B cell (primary cell): ENCODE measurements at regions not wholly inside any gene's neighbourhood (a gene's known extent, or its start where the extent isn't known, plus 50 kb on each side); places are given as distances from the start of the nearest gene placed in this dataset.
"Not testable (repeated sequence)": the region's sequence is repeated elsewhere in the genome, so short reads cannot be mapped to it uniquely, and the experiment has no call there.

ENCODE experiments used
- ATAC-seq: fragments of 200-7000 bp; cut with Tn5 transposase; one replicate; pipeline ENCODE4 v1.10.0; 2021; ENCODE audit warnings: low read depth, mild to moderate bottlenecking, moderate number of reproducible peaks, moderate library complexity
- CTCF ChIA-PET: fragments of 350-600 bp; sonication (Branson Sonifier 250); formaldehyde crosslinking; loops from one replicate; lab custom pipeline; 2021; ENCODE audit warnings: antibody characterized with exemption, inconsistent platforms; lab: Charles Lee
- POLR2A ChIA-PET: fragments of 350-600 bp; sonication (Branson Sonifier 250); formaldehyde crosslinking; loops from one replicate; lab custom pipeline; 2021; ENCODE audit warnings: antibody characterized with exemption; lab: Charles Lee
- DNase-seq: peaks from one replicate; pipeline ENCODE4 v3.0.0; 2013
- H2AFZ ChIP-seq: 2 replicates; pipeline ENCODE4 v1.6.1; 2012; ENCODE audit warnings: mild to moderate bottlenecking, low read depth, low read length; ENCODE audit not compliant: insufficient read depth, poor library complexity, severe bottlenecking
- H3K27ac ChIP-seq, 2 donors: 1 replicate in 1 of 2; 2 replicates in 1 of 2; pipeline ENCODE4 v1.5.1; 2012 to 2013; ENCODE audit warnings: low read length in 2 of 2, mild to moderate bottlenecking in 2 of 2, moderate library complexity in 1 of 2
- H3K27me3 ChIP-seq, 4 experiments: fragments of 200-600 bp in 1 of 4; sonication (generic) in 1 of 4; replicated peaks in 1 of 4; 1 replicate in 2 of 4; 2 replicates in 2 of 4; pipeline versions ENCODE4 v1.6.1 to v1.7.0; 2013 to 2016; ENCODE audit warnings: low read length in 3 of 4, mild to moderate bottlenecking in 2 of 4, mixed read lengths in 1 of 4, moderate library complexity in 1 of 4; ENCODE audit not compliant: insufficient read depth in 4 of 4, control insufficient read depth in 3 of 4; ENCODE audit errors: control extremely low read depth in 1 of 4
- H3K36me3 ChIP-seq, 2 experiments: replicated peaks in 1 of 2; 1 replicate in 1 of 2; 2 replicates in 1 of 2; pipeline versions ENCODE4 v1.6.1 to v1.7.1; 2013; ENCODE audit warnings: low read length in 1 of 2; ENCODE audit not compliant: insufficient read depth in 2 of 2, control insufficient read depth in 1 of 2; ENCODE audit errors: control extremely low read depth in 1 of 2, extremely low read depth in 1 of 2
- H3K4me1 ChIP-seq, 2 donors: fragments of 200-600 bp in 1 of 2; sonication (generic) in 1 of 2; 1 replicate in 1 of 2; 2 replicates in 1 of 2; pipeline versions ENCODE4 v1.5.1 to v1.6.1; 2013 to 2017; ENCODE audit warnings: low read length in 2 of 2; ENCODE audit not compliant: control insufficient read depth in 2 of 2, insufficient read depth in 2 of 2
- H3K4me2 ChIP-seq: replicated peaks from 2 replicates; pipeline ENCODE3; 2012; ENCODE audit warnings: mild to moderate bottlenecking, low read depth, low read length; ENCODE audit not compliant: poor library complexity, severe bottlenecking
- H3K4me3 ChIP-seq, 5 experiments: fragments of 200-600 bp in 1 of 5; sonication (generic) in 1 of 5; 1 replicate in 3 of 5; 2 replicates in 2 of 5; pipeline versions ENCODE4 v1.5.1 to v1.7.0; 2011 to 2016; ENCODE audit warnings: low read length in 4 of 5, mild to moderate bottlenecking in 4 of 5, low read depth in 2 of 5, control low read depth in 1 of 5, moderate library complexity in 1 of 5; ENCODE audit not compliant: insufficient read depth in 1 of 5; ENCODE audit errors: control extremely low read depth in 1 of 5, extremely low read depth in 1 of 5
- H3K79me2 ChIP-seq: fragments of 200-600 bp; sonication (generic); one replicate; pipeline ENCODE4 v1.6.0; 2016; ENCODE audit warnings: low read length; ENCODE audit not compliant: control insufficient read depth, insufficient read depth
- H3K9ac ChIP-seq: fragments of 200-600 bp; sonication (generic); 2 replicates; pipeline ENCODE4 v1.6.1; 2017; ENCODE audit warnings: mild to moderate bottlenecking, low read length, moderate library complexity
- H3K9me3 ChIP-seq, 3 donors: one replicate each; pipeline versions ENCODE4 v1.6.1 to v1.7.1; 2013; ENCODE audit warnings: low read length in 2 of 3; ENCODE audit not compliant: control insufficient read depth in 2 of 3, insufficient read depth in 1 of 3; ENCODE audit errors: control extremely low read depth in 1 of 3
- H4K20me1 ChIP-seq: 2 replicates; pipeline ENCODE4 v1.6.0; 2012; ENCODE audit warnings: mild to moderate bottlenecking, low read length; ENCODE audit not compliant: insufficient read depth, control insufficient read depth, poor library complexity, severe bottlenecking
- H3K27ac Mint-ChIP-seq: one replicate; pipeline ENCODE4 v1.8.0; 2021; ENCODE audit warnings: mixed read lengths
- H3K27me3 Mint-ChIP-seq: one replicate; pipeline ENCODE4 v1.8.0; 2021; ENCODE audit warnings: mixed read lengths
- H3K4me1 Mint-ChIP-seq: one replicate; pipeline ENCODE4 v1.8.0; 2021; ENCODE audit warnings: mixed read lengths
- H3K4me3 Mint-ChIP-seq: one replicate; pipeline ENCODE4 v1.8.0; 2021; ENCODE audit warnings: mixed read lengths
- H3K9me3 Mint-ChIP-seq: one replicate; pipeline ENCODE4 v1.8.0; 2022; ENCODE audit warnings: mixed read lengths; ENCODE audit not compliant: insufficient read depth
- EZH2 ChIP-seq: IDR thresholded peaks from 2 replicates; pipeline ENCODE4 v1.6.1; 2012; ENCODE audit warnings: borderline replicate concordance, low read depth, mild to moderate bottlenecking, moderate library complexity, low read length; ENCODE audit not compliant: insufficient read depth, poor library complexity, severe bottlenecking
- WGBS: methylation state at CpG from one replicate; pipeline ENCODE4 v1.1.5; 2013; ENCODE audit warnings: missing lambda C conversion rate; ENCODE audit not compliant: insufficient coverage; 5-methylcytosine and 5-hydroxymethylcytosine counted together
- intact Hi-C: fragments of 100-400 bp; cut with micrococcal nuclease; formaldehyde crosslinking; loops from one replicate; pipeline ENCODE4 v1.10.0; 2022
- TF ChIP-seq, protein P1 (sequence below): fragments of 200-600 bp; IDR thresholded peaks from one replicate; pipeline ENCODE4 v1.8.0; 2022; ENCODE audit warnings: antibody characterized with exemption, mild to moderate bottlenecking

DNA sequence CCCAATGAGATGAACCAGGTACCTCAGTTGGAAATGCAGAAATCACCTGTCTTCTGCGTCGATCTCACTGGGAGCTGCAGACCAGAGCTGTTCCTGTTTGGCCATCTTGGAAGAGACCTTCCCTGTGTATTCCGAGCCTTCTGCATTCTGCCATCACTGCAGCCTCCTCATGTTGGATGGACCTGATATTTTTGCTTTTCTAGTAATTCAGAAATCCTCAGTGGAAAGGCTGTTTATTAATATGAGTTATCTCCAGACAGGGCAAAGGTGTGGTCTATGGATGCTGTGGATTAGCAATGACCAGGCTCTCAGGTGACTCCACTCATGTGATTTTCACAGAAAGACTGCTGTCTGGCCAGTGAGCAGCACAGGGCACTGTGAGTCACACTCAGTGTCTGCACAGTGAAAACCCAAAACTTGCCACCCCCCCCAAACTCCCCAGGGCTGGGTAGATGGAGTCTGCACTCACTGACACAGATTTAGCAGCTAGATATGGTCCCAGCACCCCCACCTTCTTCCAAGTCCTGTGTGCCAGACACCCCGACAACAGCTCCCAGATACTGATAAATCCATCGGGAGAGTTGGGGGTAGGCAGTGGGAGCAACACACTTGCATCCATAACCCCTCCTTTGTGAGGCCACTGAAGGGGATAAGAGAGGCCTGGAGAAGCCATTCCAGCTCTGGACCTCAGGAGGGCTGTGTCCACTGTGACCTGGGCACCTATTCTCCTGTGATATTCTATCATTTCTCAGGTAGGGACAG is 75.2 kb upstream of the TOP3B start:
- Histone ChIP-seq H4K20me1 (no peaks in the 10 kb centered on the region), H3K27ac (no peak overlapping the region), H3K9ac (peak overlapping the region; percentile 38), H3K4me1 (peaks cover 33 to 36% of the 10 kb centered on the region in 2 donors), H3K4me2 (peak overlapping the region; percentile 54), H2AFZ (peak overlapping the region; percentile 63), H3K9me3 (no peaks in the 10 kb centered on the region), H3K36me3 (no peaks in the 10 kb centered on the region), H3K79me2 (no peaks in the 10 kb centered on the region), H3K27me3 (no peaks in the 10 kb centered on the region), H3K4me3 (no peak overlapping the region)
- TF ChIP-seq, protein P1, sequence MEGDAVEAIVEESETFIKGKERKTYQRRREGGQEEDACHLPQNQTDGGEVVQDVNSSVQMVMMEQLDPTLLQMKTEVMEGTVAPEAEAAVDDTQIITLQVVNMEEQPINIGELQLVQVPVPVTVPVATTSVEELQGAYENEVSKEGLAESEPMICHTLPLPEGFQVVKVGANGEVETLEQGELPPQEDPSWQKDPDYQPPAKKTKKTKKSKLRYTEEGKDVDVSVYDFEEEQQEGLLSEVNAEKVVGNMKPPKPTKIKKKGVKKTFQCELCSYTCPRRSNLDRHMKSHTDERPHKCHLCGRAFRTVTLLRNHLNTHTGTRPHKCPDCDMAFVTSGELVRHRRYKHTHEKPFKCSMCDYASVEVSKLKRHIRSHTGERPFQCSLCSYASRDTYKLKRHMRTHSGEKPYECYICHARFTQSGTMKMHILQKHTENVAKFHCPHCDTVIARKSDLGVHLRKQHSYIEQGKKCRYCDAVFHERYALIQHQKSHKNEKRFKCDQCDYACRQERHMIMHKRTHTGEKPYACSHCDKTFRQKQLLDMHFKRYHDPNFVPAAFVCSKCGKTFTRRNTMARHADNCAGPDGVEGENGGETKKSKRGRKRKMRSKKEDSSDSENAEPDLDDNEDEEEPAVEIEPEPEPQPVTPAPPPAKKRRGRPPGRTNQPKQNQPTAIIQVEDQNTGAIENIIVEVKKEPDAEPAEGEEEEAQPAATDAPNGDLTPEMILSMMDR = no peak
- TF ChIP-seq EZH2 = no peak
- Mint-ChIP-seq H3K9me3 (no peaks in the 10 kb centered on the region), H3K4me1 (peaks cover 37% of the 10 kb centered on the region), H3K4me3 (peak overlapping the region; percentile 60), H3K27me3 (no peaks in the 10 kb centered on the region), H3K27ac (peak overlapping the region; percentile 22)
- ChIA-PET CTCF (interaction anchor here (1.2 to 7.8 kb wide), 6 partner anchors 15 to 898 kb away, joined by 3 to 122 read pairs (median 14); no protein-coding TSS in a partner anchor), POLR2A (no interaction called here)
- DNase-seq (no peak), ATAC-seq (no peak)
- intact Hi-C loops = loop anchor here (2.0 kb wide), 1 partner anchor 15 kb away; no protein-coding TSS in a partner anchor
- WGBS = 100% methylated on average over 3 of the region's 5 CpGs

DNA sequence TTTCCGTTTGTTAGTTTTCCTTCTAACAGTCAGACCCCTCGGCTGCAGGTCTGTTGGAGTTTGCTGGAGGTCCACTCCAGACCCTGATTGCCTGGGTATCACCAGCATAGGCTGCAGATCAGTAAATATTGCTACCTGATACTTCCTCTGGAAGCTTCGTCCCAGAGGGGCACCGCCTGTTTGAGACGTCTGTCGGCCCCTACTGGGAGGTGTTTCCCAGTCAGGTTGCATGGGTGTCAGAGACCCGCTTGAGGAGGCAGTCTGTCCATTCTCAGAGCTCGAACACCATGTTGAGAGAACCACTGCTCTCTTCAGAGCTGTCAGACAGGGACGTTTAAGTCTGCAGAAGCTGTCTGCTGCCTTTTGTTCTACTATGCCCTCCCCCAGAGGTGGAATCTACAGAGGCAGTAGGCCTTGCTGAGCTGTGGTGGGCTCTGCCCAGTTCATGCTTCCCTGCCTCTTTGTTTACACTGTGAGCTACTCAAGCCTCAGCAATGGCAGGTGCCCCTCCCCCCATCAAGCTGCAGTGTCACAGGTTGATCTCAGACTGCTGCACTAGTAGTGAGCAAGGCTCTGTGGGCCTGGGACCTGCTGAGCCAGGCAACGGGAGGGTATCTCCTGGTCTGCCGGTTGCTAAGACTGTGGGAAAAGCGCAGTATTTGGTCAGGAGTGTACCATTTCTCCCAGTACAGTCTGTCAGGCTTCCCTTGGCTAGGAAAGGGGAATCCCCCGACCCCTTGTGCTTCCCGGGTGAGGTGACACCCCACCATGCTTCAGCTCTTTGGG is 74.4 kb upstream of the TOP3B start:
- peaks cover 33 to 36% of the 10 kb centered on the region in 2 donors for H3K4me1 ChIP-seq
- 83% methylated on average over 13 of the region's 14 CpGs for WGBS
- H3K4me3 ChIP-seq, H3K27me3 ChIP-seq, H3K27me3 Mint-ChIP-seq, DNase-seq, H3K27ac ChIP-seq, H3K9me3 Mint-ChIP-seq, ATAC-seq, intact Hi-C loops, H2AFZ ChIP-seq, H3K36me3 ChIP-seq, H3K9me3 ChIP-seq, H3K4me3 Mint-ChIP-seq, H4K20me1 ChIP-seq, H3K79me2 ChIP-seq, H3K27ac Mint-ChIP-seq, POLR2A ChIA-PET, H3K9ac ChIP-seq, H3K4me2 ChIP-seq: not testable (repeated sequence)
- H3K4me1 Mint-ChIP-seq = peaks cover 37% of the 10 kb centered on the region
- CTCF ChIA-PET = interaction anchor here (1.2 to 7.8 kb wide), 4 partner anchors 15 to 899 kb away, joined by 3 to 122 read pairs (median 4); no protein-coding TSS in a partner anchor

- H3K36me3 ChIP-seq, H3K9ac ChIP-seq, H3K4me1 ChIP-seq, intact Hi-C loops, H3K9me3 ChIP-seq, H3K4me3 ChIP-seq, H4K20me1 ChIP-seq, ATAC-seq, H3K9me3 Mint-ChIP-seq, H3K27ac Mint-ChIP-seq, H3K4me2 ChIP-seq, H3K4me3 Mint-ChIP-seq, H3K79me2 ChIP-seq, H3K27me3 Mint-ChIP-seq, H2AFZ ChIP-seq, H3K4me1 Mint-ChIP-seq, H3K27me3 ChIP-seq, DNase-seq, H3K27ac ChIP-seq: not testable (repeated sequence)
- 90% methylated on average over 2 of the region's 3 CpGs for WGBS
- CTCF ChIA-PET = interaction anchor here (0.6 kb wide), 1 partner anchor 902 kb away, joined by 3 read pairs; no protein-coding TSS in a partner anchor
- POLR2A ChIA-PET = interaction anchor here (0.6 kb wide), 1 partner anchor 14 kb away, joined by 4 read pairs; no protein-coding TSS in a partner anchor
Measured at GRCh38 chr22:22052548-22053139, 70.1 kb upstream of the TOP3B start.
